MCF 10A (cell line): ENCODE measurements at regions not wholly inside any gene's neighbourhood (a gene's known extent, or its start where the extent isn't known, plus 50 kb on each side); places are given as distances from the start of the nearest gene placed in this dataset.

Experiments
- BruUV-seq: library from RNA; stranded (reverse); fragments of 400-500 nt; replicated peaks from 2 replicates; lab custom pipeline; 2021; lab: Mats Ljungman, UMichigan
- CTCF ChIA-PET: fragments of 300-600 bp; sonication (Branson Sonifier 250); formaldehyde crosslinking; extraction: SDS; loops from one replicate; lab custom pipeline; 2021; ENCODE audit warnings: antibody characterized with exemption, inconsistent platforms; lab: Yijun Ruan, JAX
- POLR2A ChIA-PET: fragments of 300-600, 350-650 bp; sonication (Branson Sonifier 250); formaldehyde crosslinking; extraction: SDS; loops from one replicate; lab custom pipeline; 2020; ENCODE audit warnings: antibody characterized with exemption, inconsistent platforms; lab: Yijun Ruan, JAX
- DNase-seq: peaks from one replicate; pipeline ENCODE4 v3.0.0-alpha.2; 2018; ENCODE audit not compliant: unreplicated experiment
- H3K27ac Mint-ChIP-seq: one replicate; pipeline ENCODE4 v1.8.0; 2022; ENCODE audit warnings: mild to moderate bottlenecking, low read depth, mixed read lengths; ENCODE audit not compliant: unreplicated experiment
- H3K27me3 Mint-ChIP-seq: one replicate; pipeline ENCODE4 v1.8.0; 2022; ENCODE audit warnings: mixed read lengths; ENCODE audit not compliant: insufficient read depth, unreplicated experiment
- H3K36me3 Mint-ChIP-seq: one replicate; pipeline ENCODE4 v1.8.0; 2022; ENCODE audit warnings: mild to moderate bottlenecking, moderate library complexity, mixed read lengths; ENCODE audit not compliant: insufficient read depth, unreplicated experiment
- H3K4me1 Mint-ChIP-seq: one replicate; pipeline ENCODE4 v1.8.0; 2022; ENCODE audit warnings: mixed read lengths; ENCODE audit not compliant: insufficient read depth, unreplicated experiment
- H3K4me3 Mint-ChIP-seq: one replicate; pipeline ENCODE4 v1.8.0; 2022; ENCODE audit warnings: mild to moderate bottlenecking, moderate library complexity, mixed read lengths; ENCODE audit not compliant: unreplicated experiment
- H3K9me3 Mint-ChIP-seq: one replicate; pipeline ENCODE4 v1.8.0; 2022; ENCODE audit warnings: mixed read lengths; ENCODE audit not compliant: unreplicated experiment
- intact Hi-C: fragments of 100-400 bp; cut with micrococcal nuclease; formaldehyde crosslinking; loops from 2 replicates; pipeline ENCODE4 v1.14.1; 2022
- TF ChIP-seq, protein P1 (sequence below): fragments of 200-600 bp; IDR thresholded peaks from one replicate; pipeline ENCODE4 v1.8.0; 2022; ENCODE audit warnings: antibody characterized with exemption, mild to moderate bottlenecking; ENCODE audit not compliant: unreplicated experiment

DNA sequence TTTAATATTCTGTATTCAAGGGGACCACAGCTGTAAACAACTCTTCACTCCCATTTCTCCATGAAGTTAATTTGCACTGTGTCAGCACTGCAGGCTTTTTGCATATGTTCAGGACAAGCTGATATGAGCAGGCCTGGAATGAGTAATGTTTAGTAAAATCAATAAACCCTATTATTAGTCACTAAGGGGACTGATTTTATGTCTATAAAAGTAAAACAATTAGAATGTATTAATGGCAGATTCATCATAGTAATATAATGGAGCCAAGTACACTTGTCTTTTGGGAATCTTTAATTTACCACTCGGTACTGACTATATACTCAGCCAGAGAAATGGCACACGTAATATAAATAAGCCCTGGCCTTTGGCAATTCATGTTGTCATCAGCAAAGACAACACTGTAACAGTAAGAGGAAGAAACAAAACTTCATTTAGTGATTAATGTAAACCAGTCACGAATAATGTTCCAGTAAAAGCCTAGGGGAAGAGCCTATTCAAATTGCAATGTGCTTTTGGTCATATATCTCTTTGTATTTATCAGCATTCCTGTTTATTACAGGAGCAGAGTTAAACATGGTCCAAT is 111.6 kb downstream of the ZNF608 start:
- POLR2A ChIA-PET = interaction anchor here (0.7 to 1.4 kb wide), 2 partner anchors 38 to 64 kb away, joined by 4 read pairs; no protein-coding TSS in a partner anchor
- Mint-ChIP-seq H3K9me3 (no peaks in the 10 kb centered on the region), H3K4me1 (peaks cover 26% of the 10 kb centered on the region), H3K36me3 (peaks cover 13% of the 10 kb centered on the region), H3K27me3 (no peaks in the 10 kb centered on the region), H3K4me3 (no peak overlapping the region), H3K27ac (no peak overlapping the region)
- BruUV-seq = no TSS peak
- TF ChIP-seq, protein P1, sequence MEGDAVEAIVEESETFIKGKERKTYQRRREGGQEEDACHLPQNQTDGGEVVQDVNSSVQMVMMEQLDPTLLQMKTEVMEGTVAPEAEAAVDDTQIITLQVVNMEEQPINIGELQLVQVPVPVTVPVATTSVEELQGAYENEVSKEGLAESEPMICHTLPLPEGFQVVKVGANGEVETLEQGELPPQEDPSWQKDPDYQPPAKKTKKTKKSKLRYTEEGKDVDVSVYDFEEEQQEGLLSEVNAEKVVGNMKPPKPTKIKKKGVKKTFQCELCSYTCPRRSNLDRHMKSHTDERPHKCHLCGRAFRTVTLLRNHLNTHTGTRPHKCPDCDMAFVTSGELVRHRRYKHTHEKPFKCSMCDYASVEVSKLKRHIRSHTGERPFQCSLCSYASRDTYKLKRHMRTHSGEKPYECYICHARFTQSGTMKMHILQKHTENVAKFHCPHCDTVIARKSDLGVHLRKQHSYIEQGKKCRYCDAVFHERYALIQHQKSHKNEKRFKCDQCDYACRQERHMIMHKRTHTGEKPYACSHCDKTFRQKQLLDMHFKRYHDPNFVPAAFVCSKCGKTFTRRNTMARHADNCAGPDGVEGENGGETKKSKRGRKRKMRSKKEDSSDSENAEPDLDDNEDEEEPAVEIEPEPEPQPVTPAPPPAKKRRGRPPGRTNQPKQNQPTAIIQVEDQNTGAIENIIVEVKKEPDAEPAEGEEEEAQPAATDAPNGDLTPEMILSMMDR = no peak
- CTCF ChIA-PET = no interaction called here
- DNase-seq = no peak
- intact Hi-C loops = no loop called here

DNA sequence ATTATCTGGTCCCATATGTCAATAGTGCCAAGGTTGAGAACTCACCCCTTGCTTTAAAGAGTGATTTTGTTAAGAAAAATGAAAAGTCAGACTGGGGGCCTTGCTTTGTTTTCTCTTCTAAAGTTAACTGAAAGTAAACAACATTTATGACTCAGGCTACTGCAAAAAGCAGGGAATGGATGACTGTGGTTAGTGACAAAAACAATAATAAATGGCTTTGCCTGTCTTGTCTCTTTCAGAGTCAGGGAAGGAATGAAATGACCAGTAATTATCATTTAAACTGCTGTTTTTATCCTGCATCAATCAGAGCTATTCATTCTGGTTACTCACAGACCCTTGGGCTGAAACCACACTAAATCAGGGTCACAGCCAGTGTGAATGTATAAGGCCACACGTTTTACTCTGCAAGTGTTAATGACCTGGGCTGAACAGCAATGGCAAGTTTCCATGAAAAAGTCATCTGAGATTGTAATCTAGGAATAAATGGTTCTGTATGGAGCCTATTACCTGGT is 112.2 kb downstream of the ZNF608 start:
- no peaks in the 10 kb centered on the region for H3K9me3 Mint-ChIP-seq
- H3K27ac Mint-ChIP-seq = peak overlapping the region; percentile 42
- no peak overlapping the region for H3K4me3 Mint-ChIP-seq
- H3K4me1 Mint-ChIP-seq = peaks cover 30% of the 10 kb centered on the region
- ChIA-PET POLR2A (interaction anchor here (0.7 to 1.4 kb wide), 3 partner anchors 37 to 718 kb away, joined by 4 read pairs; no protein-coding TSS in a partner anchor), CTCF (no interaction called here)
- H3K27me3 Mint-ChIP-seq = no peaks in the 10 kb centered on the region
- DNase-seq = no peak
- peaks cover 13% of the 10 kb centered on the region for H3K36me3 Mint-ChIP-seq
- BruUV-seq = no TSS peak
- TF ChIP-seq, protein P1 = no peak
- intact Hi-C loops = no loop called here

DNA sequence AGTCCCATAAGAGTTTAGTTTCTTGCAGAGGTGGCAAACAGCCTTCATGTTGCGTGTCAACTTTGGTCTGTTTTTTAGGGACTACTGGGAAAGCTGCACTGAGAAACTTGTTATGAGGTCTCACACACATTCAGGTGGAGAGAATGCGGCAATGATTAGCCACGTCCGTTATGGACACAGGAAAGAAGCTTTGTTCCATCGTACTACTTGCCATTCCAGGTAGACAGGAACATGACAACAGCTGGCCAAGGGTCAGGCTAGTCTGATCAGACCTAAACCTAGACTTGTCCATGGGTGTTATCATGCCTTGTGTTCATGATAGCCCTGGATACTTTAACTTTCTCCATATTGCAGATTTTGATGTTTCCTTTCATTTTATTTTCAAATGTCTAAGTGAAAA is 113.2 kb downstream of the ZNF608 start:
- Mint-ChIP-seq H3K27ac (no peak overlapping the region), H3K4me1 (peaks cover 41% of the 10 kb centered on the region), H3K36me3 (peaks cover 10% of the 10 kb centered on the region), H3K9me3 (no peaks in the 10 kb centered on the region), H3K4me3 (no peak overlapping the region), H3K27me3 (no peaks in the 10 kb centered on the region)
- ChIA-PET POLR2A (no interaction called here), CTCF (no interaction called here)
- intact Hi-C loops = no loop called here
- no peak for DNase-seq
- TF ChIP-seq, protein P1 = no peak
- BruUV-seq = no TSS peak

DNA sequence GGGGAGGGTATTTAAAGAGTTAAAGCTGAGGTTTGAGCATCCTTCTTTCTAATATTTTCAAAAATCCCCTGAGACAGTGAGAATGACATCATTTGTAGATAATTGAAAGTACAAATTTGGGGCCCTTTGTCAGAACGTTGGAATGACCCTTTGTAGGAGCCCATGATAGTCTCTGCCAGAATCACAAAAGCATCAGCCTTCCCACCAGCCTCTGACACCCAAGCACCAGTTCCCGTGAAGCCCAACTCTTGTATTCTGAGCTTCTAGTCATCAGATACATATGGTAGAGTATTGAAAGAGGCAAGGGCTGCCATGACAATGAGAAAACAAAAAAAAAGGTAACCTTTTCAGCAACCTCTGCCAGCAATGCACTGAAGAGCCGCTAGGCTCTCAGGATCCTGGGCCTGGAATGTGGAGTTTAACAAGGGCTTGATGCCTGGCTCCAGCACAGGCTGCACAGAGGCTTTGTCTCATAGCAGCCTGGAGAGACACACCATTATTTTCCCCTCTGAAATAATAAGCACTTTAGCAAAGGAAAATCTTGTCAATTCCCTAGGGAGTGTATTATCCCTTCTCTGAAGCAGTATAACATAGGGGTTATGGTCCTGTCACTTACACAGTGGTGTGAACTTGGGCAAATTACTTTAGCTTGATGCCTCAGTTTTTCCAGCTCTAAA is 114.4 kb downstream of the ZNF608 start:
- no peak overlapping the region for H3K27ac Mint-ChIP-seq
- intact Hi-C loops = no loop called here
- no peaks in the 10 kb centered on the region for H3K9me3 Mint-ChIP-seq
- DNase-seq = no peak
- no TSS peak for BruUV-seq
- TF ChIP-seq, protein P1 = no peak
- no peak overlapping the region for H3K4me3 Mint-ChIP-seq
- peaks cover 6% of the 10 kb centered on the region for H3K36me3 Mint-ChIP-seq
- POLR2A ChIA-PET = no interaction called here
- CTCF ChIA-PET = no interaction called here
- H3K4me1 Mint-ChIP-seq = peaks cover 43% of the 10 kb centered on the region
- H3K27me3 Mint-ChIP-seq = no peaks in the 10 kb centered on the region
